PFSK-1 (cell line): ENCODE measurements at regions not wholly inside any gene's neighbourhood (a gene's known extent, or its start where the extent isn't known, plus 50 kb on each side); places are given as distances from the start of the nearest gene placed in this dataset.

Experiments used
- FOXP2 ChIP-seq: optimal IDR thresholded peaks from 2 replicates; pipeline ENCODE3; 2011; ENCODE audit warnings: borderline replicate concordance, control low read depth, inconsistent platforms; ENCODE audit not compliant: insufficient read depth; ENCODE audit errors: extremely low read length, extremely low read depth
- POLR2AphosphoS5 ChIP-seq: IDR thresholded peaks from 2 replicates; pipeline ENCODE4 v1.6.1; 2012; ENCODE audit warnings: low read depth, mild to moderate bottlenecking, control low read depth, low read length, moderate library complexity
- REST ChIP-seq, 2 experiments: IDR thresholded peaks; 2 replicates each; pipeline versions ENCODE4 v1.6.1 to v1.8.0; 2011 to 2012; ENCODE audit warnings: low read depth in 2 of 2, low read length in 2 of 2, control low read depth in 1 of 2, inconsistent platforms in 1 of 2, mild to moderate bottlenecking in 1 of 2, moderate library complexity in 1 of 2; ENCODE audit not compliant: insufficient read depth in 1 of 2
- SIN3A ChIP-seq: IDR thresholded peaks from 2 replicates; pipeline ENCODE4 v1.6.1; 2012; ENCODE audit warnings: mild to moderate bottlenecking, low read length, moderate library complexity, borderline replicate concordance; ENCODE audit not compliant: insufficient read depth
- TAF1 ChIP-seq: IDR thresholded peaks from 2 replicates; pipeline ENCODE4 v1.6.1; 2012; ENCODE audit warnings: low read length, control low read depth, borderline replicate concordance; ENCODE audit not compliant: insufficient read depth

GRCh38 chr2:219848882-219849281, 221.5 kb downstream of the SLC4A3 start:
- TF ChIP-seq FOXP2 (no peak), REST (IDR thresholded peaks at IDR 0.05; ENCODE audit: insufficient read depth in 1 of 2, low read depth in 2 of 2, low read length in 2 of 2) (no peak), SIN3A (no peak), POLR2AphosphoS5 (no peak), TAF1 (no peak)

- TF ChIP-seq TAF1, result no peak
- no peak for TF ChIP-seq SIN3A
- TF ChIP-seq FOXP2, result no peak
- no peak for TF ChIP-seq REST (IDR thresholded peaks at IDR 0.05; ENCODE audit: insufficient read depth in 1 of 2, low read depth in 2 of 2, low read length in 2 of 2)
These were observed 223.7 kb downstream of the SLC4A3 start for GRCh38 chr2:219851169-219851568.

GRCh38 chr2:219851801-219852481, 224.5 kb downstream of the SLC4A3 start:
- TF ChIP-seq REST (IDR thresholded peaks at IDR 0.05; ENCODE audit: insufficient read depth in 1 of 2, low read depth in 2 of 2, low read length in 2 of 2) (no peak), SIN3A (no peak), TAF1 (no peak), FOXP2 (no peak), POLR2AphosphoS5 (no peak)

- TF ChIP-seq REST (IDR thresholded peaks at IDR 0.05; ENCODE audit: insufficient read depth in 1 of 2, low read depth in 2 of 2, low read length in 2 of 2) (no peak), POLR2AphosphoS5 (no peak), TAF1 (no peak), SIN3A (no peak), FOXP2 (no peak)
These were observed 225.2 kb downstream of the SLC4A3 start for GRCh38 chr2:219852626-219853025.
